Posterior vena cava (tissue), 2 donors: ENCODE measurements at regions not wholly inside any gene's neighbourhood (a gene's known extent, or its start where the extent isn't known, plus 50 kb on each side); places are given as distances from the start of the nearest gene placed in this dataset.
A peak's percentile ranks its signal among the peaks of the same experiment; 100 is the strongest.
"Not testable (repeated sequence)": the region's sequence is repeated elsewhere in the genome, so short reads cannot be mapped to it uniquely, and the experiment has no call there.

Source experiments
- DNase-seq: peaks from one replicate; pipeline ENCODE4 v3.0.0-alpha.2; 2020; ENCODE audit warnings: low spot score
- intact Hi-C, 2 donors: fragments of 100-400 bp; cut with DNase I; formaldehyde crosslinking; loops; one replicate each; pipeline versions ENCODE4 v1.14.1 to v1.14.2; 2022 to 2023
- donor health status: DM: yes; HTN: yes; CAD: no.
- donor health status: DM: yes; HTN: yes; CAD: no.

DNA sequence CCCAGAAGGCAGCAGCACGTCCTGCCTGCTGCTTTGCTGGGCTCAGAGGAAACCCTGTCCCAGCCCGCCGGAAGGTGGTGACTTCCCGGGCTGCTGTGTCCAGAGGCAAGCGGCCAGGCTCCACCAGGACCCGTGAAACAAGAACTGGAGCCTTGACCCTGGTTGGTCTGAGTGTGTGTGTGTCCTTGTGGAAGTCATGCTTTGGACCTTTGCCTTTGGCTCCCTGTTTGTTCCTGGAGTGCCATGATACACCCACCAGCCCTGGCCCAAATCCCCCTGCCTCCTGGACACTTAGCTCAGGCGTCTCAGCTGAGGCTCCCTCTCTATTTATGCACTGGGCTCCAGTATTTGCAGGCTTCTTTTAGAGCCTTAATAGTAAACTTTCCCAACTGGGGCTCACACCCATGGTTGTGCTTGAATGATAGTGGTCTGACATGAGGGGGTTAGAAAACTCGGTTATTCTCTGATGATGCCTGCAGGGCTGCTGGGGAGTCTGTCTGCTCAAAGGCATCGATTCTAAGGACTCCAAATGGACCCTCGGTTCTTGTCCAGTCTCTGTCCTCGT lies 72.2 kb downstream of the C9orf50 start:
- intact Hi-C loops = no loop called here

DNA sequence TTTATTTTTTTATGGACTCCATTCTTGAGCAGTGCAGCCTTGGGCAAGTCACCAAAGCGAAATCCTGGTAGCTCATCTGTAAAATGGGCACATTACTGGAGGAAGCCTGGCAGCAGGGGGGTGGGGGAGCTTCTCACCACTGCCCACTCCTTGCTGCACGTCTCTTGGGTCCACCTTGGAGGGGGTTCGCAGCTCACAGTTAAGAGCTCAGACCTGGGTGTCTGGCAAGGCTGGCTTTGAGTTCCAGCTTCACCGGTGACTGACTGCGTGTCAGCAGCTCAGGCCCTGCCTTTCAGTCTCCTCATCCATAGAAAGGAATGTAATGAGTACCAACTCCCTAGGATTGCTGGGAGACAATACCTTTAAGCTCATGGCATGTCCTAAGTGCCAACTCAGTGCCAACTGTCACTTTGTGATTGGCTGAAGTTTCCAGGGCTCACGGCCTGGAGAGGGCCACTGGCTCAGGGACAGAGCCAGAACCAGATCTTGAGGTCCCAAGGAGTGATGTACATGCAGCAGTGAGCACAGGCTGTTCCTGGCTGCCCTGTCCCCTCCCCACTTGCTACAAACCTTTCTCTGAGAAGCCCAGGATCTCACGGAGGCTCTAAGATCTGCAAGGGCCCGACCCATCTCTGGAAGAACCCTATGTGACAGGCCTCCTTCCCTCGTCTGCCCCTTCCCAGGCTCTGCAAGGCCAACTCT lies 72.9 kb downstream of the C9orf50 start:
- peak; percentile 50 for DNase-seq
- intact Hi-C loops = no loop called here

More for the DNA sequence above, 72.2 kb downstream of the C9orf50 start:
- DNase-seq = peak; percentile 83

DNA sequence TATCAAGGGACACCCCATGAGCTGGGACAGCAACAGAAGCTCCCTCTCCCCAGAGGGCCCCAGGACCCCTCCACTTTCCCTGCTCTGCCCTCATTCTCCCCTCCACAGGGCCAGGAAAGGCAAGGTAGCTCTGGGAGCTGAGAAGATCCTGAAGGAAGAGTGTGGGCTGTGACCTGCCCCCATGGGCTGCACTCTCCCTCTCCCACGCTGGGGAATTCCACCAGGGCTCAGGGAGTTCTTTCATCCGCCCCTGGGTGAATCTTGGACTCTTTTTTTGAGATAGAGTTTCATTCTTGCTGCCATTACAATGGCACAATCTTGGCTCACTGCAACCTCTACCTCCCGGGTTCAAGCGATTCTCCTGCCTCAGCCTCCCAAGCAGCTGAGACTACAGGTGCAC lies 73.8 kb downstream of the C9orf50 start:
- intact Hi-C loops = no loop called here
- peak; percentile 25 for DNase-seq

DNA sequence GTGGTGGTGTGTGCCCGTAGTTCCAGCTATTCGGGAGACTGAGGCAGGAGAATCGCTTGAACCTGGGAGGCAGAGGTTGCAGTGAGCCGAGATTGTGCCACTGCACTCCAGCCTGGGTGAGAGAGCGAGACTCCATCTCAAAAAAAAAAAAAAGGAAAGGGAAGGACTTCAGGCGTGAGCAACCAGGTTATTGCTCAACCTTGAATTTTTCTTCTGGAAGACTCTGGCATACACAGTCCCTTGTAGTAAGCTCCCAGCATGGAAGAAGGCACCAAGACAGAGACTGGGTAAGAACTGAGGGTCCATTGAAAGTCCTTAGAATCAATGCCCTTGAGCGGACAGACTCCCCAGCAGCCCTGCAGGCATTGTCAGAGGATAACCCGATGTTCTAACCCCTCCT lies 75.0 kb downstream of the C9orf50 start:
- intact Hi-C loops = not testable (repeated sequence)
- peak; percentile 30 for DNase-seq

DNA sequence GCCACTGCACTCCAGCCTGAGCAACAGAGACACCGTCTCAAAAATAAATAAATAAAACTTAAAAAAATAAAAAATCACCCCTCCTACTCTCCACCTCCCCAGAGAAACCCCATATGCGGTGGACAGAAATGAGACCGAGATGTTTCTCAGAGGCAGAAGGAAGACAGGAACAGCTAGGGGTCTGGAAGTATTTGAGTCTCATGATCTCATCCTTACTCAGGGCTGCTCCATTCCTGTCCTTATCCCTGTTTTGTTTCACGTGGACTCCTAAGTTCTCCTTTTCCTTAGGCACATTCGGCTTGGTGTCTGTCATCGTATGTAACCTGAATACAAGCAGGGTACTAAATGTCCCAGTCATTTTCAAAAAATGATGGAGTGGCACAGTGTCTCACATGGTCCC lies 76.1 kb downstream of the C9orf50 start:
- intact Hi-C loops = no loop called here
- no peak for DNase-seq

DNA sequence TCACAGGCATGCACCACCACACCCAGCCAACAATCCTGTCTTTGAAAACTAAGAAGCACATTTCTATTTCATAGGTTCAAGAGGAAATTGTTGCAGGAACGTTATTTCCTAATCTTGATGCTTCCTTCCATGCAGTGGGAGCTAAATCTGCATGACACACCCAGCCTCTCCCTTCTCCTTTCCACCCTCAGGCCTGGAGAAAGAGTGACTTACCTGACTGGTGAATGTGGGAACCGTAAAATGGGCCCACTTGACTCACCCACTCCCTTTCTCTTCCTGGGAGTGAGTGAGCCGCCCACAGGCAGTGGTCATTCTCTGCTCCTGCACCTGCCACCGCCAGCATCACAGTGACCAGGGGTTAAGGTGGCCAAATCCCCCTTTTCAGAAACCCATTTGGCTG lies 78.2 kb downstream of the C9orf50 start:
- intact Hi-C loops = no loop called here
- peak; percentile 45 for DNase-seq

DNA sequence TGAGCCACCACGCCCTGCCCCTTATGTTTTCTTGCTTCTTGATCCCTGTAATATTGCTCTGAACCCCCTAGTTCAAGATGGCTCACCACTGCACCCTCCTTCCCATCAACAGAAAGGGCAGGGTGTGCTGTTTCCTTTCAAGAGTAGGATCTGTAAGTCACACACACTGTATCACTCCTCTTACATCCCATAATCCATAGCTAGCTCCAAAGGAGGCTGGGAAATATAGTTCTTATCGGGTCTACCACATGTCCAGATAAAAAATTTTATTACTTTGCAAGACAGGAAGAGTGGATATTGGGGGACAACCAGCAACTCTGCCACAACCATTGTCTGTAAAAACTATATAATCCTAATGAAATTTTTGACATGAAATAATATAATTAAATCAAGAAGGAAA lies 79.6 kb downstream of the C9orf50 start:
- intact Hi-C loops = no loop called here
- no peak for DNase-seq

DNA sequence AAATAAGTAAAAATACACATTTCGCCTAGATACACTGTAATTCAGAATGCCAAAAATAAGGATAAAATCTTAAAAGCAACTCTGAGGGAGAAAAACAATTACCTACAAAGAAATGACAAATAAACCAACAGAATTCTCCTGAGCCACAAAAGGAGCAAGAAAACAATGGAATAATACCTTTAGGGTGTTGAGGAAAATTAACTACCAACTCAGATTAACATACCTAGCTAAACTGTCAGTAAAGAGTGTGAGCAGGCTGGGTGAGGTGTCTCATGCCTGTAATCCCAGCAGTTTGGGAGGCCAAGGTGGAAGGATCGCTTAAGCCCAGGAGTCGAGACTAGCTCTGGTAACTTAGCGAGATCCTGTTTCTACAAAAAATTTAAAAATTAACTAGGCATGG lies 81.5 kb downstream of the C9orf50 start:
- DNase-seq = peak; percentile 6
- intact Hi-C loops = no loop called here

DNA sequence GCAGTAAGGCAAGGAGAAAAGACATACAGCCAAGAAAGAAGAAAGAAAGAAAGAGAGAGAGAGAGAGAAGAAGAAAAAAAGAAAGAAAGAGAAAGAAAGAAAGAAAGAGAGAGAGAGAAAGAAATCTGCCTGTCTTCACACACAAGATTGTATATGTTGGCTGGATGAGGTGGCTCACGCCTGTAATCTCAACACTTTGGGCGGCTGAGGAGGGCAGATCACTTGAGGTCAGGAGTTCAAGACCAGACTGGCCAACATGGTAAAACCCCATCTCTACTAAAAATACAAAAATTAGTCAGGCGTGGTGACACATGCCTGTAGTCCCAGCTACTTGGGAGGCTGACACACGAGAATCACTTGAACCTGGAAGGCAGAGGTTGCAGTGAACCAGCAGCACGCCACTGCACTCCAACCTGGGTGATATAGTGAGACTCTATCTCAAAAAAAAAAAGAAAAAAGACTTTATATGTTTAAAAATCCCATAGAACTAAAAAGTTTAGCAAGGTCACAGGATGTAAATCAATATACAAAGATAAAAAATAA lies 89.0 kb downstream of the C9orf50 start:
- peak; percentile 4 for DNase-seq
- intact Hi-C loops = not testable (repeated sequence)

DNA sequence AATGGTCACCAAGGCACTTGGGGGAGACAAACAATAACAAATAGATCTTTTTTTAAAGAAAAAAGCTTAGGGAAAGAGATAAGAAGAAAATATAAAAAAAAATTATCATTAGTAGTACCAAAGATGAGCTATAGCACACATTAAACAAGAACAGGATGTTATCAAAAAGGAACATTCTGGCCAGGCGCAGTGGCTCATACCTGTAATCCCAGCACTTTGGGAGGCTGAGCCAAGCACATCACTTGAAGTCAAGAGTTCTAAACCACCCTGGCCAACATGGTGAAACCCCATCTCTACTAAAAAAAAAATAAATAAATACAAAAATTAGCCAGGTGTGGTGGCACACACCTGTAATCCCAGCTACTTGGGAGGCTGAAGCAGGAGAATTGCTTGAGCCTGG lies 92.9 kb downstream of the C9orf50 start:
- DNase-seq = peak; percentile 15
- intact Hi-C loops = not testable (repeated sequence)

DNA sequence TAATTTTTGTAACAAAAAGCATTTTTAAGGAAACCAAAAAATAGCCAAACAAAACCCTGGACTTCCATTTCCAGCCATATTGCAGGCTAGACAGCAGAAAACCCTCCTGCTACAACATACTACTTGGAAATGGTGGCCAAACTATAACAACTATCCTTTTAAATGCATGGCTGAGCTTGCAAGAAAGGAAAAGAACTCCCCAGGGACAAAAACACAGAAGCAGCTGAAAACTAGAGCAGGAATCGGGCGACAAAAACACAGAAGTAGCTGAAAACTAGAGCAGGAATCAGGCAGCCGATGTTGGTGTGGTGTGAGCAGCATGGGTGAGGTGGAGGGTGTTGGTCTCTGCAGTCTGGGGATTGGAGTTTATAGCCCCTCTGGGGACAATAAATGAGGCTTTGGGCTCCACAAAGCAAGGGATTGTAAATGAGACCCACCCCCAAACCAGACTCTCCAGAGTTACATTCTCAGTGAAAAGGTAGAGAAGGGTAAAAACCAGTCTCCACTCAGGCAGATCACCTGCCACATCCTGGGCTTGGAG lies 95.2 kb downstream of the C9orf50 start:
- DNase-seq = peak; percentile 36
- intact Hi-C loops = no loop called here

DNA sequence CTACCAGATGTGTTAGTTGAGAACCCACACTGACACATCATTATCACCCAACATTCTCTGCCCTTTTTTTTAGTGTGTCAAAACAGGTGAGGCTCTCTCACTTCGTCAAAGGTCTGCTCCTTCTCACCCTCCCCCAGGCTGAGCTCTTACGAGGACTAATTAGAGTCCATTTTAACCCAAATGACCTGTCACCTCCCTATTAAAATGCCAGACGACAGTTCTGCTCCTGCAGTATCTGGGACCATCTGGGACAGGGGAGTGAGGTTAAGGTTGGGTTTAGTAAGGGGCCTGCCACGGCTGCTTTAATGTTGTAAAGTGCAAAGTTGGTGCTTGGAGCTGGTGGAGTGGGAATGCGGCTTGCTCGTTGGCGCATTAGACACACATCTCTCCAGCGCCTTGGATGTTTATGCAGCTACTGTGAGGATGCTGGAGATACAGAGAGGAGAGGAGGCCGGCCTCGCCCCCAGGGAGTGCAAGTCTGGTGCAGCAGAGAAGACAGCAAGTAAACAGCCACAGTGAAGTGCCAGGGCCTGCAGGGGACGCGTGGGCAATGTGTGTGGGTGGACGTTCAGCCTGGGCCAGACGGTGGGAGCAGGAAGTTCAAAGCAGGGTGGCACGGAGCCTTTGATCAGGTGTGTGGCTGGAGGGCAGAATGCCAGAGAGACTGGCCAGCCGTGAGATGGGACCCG lies 96.2 kb downstream of the C9orf50 start:
- intact Hi-C loops = no loop called here
- peak; percentile 55 for DNase-seq

DNA sequence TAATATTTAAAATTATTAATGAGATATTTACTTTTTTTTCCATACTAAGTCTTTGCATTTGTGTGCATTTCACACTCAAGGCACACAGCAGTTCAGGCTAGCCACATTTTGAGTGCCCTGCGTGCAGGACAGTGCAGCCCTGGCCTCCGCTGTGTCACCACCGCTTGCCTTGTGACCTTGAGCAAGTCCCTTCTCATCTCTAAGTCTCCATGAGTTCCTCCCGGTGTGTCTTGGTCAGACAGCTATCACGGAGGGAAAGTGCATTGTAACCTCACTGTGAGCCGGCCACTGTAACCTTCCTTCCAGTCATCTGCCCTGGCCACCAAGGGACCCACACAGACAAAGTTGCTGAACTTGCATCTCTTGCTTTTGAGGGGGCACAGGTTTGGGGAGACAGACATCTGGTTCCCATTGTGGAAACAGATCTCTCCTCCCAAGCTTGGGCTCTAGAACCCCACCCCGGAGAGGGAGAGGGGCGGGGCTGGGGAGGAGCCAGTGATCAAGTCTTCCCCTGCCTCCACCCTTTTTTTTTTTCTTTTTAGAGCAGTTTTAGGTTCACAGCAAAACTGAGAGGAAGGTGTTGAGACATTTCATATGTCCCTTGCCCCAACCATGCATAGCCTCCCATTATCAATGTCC lies 96.8 kb downstream of the C9orf50 start:
- intact Hi-C loops = no loop called here
- DNase-seq = peak; percentile 32

DNA sequence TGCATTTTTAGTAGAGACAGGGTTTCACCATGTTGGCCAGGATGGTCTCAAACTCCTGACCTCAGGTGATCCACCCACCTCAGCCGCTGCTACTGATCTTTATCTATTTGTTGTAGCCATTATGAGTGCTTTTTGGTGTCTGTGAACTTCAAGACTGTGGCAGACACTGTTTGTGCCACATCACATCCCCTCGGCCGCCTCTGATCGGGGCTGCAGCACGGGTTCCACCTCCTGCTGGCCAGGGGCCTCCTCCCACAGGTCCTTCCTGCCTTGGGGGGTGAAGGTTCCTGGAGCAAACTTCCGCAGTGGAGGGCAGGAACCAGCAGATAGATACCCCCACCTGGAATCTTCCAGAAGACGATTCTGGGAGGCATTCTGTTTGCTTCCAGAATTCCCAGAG lies 98.5 kb downstream of the C9orf50 start:
- intact Hi-C loops = no loop called here

DNA sequence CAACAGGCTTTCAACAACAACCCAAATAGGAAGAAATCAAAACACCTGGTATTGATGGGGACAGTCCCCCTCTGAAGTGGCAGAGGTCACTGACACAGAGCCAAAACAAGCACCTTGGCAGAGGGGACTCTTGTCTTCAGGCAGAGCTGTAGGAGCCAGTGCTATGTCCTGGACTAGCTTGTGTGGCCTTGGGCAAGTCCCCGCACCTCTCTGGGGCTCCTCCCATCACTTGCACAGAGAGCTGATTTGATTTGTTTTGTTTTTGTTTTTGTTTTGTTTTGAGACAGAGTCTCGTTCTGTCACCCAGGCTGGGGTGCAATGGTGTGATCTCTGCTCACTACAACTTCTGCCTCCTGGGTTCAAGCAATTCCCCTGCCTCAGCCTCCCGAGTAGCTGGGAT lies 100.8 kb downstream of the C9orf50 start:
- peak; percentile 29 for DNase-seq
- intact Hi-C loops = no loop called here

More for the DNA sequence above, 98.5 kb downstream of the C9orf50 start:
- DNase-seq = peak; percentile 62

DNA sequence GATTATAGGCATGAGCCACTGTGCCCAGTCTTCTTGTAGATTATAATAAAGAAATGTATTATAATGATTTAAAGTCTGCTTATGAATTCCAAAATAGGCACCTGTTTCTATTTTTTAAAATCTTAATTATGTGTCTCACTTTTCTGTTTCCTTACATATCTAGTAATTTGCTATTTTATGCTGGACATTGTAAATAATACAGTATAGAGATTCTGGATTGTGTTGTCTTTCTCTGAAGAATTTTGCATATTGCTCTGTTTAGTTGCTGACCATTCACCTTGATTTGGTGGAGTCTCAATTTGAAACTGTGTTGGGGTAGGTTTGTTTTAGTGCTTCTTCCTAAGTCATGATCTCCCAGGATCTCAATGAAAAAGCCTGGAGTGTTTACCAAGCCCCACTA lies 102.8 kb downstream of the C9orf50 start:
- intact Hi-C loops = no loop called here

DNA sequence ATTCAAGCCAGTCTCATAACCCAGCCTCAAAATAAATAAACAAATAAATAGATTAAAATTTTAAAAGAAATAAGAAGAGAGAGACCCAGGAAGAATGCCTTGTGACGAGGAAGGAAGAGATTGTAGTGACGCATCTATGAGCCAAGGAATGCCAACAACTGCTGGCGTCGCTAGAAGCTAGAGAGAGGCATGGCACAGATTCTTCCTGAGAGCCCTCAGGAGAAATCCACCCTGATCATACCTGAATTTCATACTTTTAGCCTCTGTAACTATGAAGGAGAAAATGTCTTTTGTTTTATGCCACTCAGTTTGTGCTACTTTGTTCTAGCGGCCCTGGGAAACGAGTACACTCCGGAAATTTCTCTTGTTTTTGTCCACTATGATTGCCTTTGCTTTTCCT lies 103.9 kb downstream of the C9orf50 start:
- intact Hi-C loops = no loop called here
- peak; percentile 5 for DNase-seq

More for the DNA sequence above, 102.8 kb downstream of the C9orf50 start:
- DNase-seq = no peak

DNA sequence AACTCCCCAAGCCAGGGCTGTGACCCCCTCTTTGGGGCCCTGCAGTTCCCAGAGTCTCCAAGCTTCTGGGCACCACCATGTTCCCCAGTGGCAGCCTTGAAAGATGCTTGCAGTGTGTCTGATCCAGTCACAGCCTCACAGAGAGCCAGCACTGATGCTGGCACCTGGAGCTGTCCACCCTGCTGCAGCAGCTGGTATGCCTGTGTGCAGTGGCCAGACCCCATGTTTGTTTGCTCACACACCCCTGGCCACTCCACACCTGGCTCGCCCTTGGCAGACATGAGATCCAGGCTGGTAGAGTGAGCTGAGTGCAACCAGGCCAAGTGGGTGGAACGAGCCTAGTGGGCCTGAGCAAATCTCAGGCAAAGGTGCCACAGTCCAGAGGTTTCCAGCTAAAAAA lies 106.0 kb downstream of the C9orf50 start:
- DNase-seq = peak; percentile 61
- intact Hi-C loops = loop anchor here in 1 of 2 donors (5.0 kb wide), 1 partner anchor 42 kb away; no protein-coding TSS in a partner anchor

DNA sequence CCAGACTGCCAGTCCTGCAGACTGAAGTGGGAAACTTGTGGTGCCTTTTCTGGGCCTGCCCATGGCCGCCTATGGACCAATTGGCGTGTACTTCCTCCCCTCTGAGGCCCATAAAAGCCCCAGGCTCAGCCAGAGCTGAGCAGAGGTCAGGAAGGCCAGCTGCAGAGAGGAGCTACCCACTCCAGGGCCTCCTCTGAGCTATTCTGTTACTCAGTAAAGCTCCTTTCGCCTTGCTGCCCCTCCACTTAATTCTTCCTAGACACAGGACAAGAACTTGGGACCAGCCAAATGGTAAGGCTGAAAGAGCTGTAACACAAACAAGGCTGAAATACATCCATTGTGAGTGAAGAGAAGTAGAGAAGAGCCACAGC lies 106.4 kb downstream of the C9orf50 start:
- intact Hi-C loops = loop anchor here in 1 of 2 donors (5.0 kb wide), 1 partner anchor 43 kb away; no protein-coding TSS in a partner anchor
- DNase-seq = no peak
